Loucy (cell line): ENCODE measurements at regions not wholly inside any gene's neighbourhood (a gene's known extent, or its start where the extent isn't known, plus 50 kb on each side); places are given as distances from the start of the nearest gene placed in this dataset.

Source experiments
- CTCF ChIP-seq: fragments of 200-600 bp; sonication (generic); conservative IDR thresholded peaks from 2 replicates; pipeline ENCODE4 v1.5.1; 2014; ENCODE audit warnings: mild to moderate bottlenecking, antibody characterized with exemption, low read length
- EZH2phosphoT487 ChIP-seq: fragments of 200-600 bp; IDR thresholded peaks from 2 replicates; pipeline ENCODE4 v1.6.1; 2018; ENCODE audit warnings: antibody characterized with exemption, mild to moderate bottlenecking, moderate library complexity, borderline replicate concordance

- TF ChIP-seq CTCF = no peak
- TF ChIP-seq EZH2phosphoT487 = no peak
These were observed 142.8 kb upstream of the PELI2 start for GRCh38 chr14:55975281-55975910.
